Hematopoietic multipotent progenitor cell treated with erythropoietin and hydrocortisone succinate and interleukin-3 and kit ligand, for 17 days (in vitro differentiated cells): ENCODE measurements at regions not wholly inside any gene's neighbourhood (a gene's known extent, or its start where the extent isn't known, plus 50 kb on each side); places are given as distances from the start of the nearest gene placed in this dataset.

Experiments
- DNase-seq: peaks from one replicate; pipeline ENCODE4 v3.0.0-alpha.2; 2015; ENCODE audit warnings: low spot score

DNA sequence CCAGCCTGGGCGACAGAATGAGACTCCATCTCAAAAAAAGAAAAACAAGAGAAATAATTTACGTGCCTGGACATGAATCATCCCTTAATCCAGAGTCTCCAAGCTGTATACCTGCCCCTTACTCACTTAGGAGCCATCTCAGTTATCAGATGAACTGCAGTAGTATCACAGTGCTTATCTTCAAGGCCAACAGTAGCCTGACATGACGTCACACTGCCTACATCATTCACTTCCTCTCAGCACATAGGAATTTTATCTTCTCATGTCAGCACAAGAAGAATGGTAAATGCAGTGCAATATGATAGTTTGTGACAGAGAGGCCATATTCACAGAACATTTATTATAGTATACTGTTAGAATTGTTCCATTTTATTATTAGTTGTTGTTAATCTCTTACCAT is 216.6 kb downstream of the SS18 start:
- DNase-seq, result no peak

DNA sequence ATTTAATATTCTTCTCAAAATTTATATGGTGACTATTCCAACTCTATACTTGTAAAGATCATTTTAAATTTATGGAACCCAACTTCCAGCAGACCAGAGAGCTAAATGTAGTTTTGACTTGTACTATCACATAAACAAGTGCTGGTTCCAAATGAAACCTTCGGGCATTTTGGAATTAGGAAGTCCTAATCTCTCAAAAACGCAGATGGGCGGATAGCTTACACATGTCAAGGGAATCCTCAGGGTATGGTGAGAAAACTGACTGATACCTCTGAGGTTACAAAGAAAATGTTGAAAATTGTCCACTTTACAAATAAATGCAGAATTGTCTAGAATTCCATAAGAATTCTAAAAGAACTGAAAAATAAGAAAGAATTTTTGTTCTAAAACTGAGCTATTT is 224.1 kb downstream of the SS18 start:
- no peak for DNase-seq

DNA sequence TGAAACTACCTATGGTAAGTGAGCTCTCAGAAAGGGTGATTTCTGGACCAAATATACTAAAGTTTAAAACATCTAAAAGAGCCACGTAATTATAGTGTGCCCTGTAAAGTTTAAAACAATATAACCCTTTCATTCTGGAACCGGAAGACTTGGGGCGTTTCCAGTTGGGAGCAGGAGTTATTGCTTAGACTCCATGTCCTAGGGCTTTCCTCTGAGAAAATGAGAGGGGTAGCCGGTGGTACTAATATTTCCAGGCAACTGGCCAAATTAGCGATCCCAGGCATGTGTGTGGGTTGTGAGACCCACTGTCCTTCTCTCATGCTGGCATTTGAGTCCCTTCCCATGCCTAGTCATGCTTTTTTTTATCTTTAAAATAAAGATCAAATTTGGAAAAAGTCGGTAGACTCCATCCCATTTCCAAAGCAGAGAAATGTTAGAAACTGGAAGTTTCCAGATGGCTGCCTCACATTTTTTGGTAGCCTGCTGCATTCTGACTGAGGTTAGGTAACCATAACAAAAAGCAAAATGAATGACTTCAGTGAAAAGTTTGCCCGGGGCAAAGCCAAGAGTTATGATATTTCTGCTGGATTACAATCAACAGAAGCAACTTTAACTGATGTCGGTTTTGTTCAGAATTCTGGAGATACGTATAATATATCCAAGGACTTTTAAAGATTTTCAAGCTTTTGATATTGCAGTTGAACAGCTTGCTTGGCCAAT is 227.4 kb downstream of the SS18 start:
- DNase-seq, result no peak

DNA sequence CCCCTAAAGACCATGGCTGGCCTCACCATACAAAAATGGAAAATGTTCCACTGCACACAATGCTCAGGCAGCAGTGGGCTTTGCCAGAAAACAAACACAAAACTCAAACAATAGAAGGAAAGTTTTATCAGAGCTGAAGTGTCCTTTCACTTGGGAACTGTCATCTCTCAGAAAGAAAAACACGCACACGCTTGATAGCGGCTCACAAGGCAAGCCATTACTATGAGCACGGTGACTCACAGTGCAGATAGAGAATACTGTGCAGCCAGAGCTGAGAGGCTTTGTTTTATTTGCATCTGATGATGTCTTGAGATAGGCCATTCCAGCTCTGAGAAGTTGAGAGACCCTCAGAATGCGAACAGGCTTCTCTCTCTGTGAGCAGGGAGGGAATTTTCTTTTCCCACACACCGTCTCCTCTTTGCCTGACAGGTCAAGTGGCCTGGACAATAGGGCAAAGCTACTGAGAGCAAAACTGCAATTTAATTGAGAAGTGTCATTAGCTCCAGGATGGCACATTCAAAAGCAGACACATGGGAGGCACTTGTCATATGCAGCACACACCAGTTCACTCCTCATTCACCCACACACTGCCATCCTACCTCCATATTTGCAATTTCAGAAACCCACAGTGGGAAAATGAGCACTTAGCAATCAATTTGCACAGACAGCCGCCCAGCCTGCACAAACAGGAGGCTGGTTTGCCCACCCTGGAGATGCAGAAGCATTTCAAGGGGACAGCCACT is 236.6 kb downstream of the SS18 start:
- DNase-seq, result no peak

DNA sequence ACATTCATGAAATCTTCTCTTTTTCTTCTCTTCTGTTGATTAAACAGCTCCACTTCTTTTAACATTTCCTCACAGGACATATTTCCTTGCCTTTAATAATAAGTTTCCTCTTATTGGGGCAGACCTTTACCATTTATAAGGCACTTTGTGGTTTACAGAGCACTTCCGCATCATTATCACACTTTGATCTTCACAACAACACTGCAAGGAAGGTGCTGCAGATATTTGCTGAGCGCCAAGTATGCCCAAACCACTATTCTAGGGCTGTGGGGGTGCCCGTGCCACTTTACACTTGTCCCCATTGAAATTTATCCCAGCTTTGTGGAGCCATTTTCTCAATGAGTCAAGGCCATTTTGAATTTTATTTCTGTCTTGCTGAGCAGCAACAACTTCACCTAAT is 246.6 kb downstream of the SS18 start:
- DNase-seq, result no peak

DNA sequence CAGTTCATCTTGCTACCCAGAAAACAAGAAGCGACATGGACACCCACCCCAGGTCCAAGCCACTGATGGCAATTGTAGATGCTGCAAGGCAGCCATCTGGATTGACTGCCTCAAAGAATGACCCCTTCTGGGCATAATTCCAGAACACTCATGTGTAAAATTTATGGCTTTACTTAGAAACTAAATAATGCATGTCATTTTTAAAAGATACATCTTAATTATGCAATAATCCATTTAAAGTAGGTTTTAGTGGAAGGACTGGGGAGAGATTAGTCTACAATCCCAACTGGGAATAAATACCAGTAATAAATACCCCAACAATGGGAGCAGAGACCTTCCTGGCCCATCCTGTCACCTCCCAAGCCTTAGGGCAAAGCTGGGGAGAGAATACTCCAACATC is 247.7 kb downstream of the SS18 start:
- DNase-seq, result no peak

DNA sequence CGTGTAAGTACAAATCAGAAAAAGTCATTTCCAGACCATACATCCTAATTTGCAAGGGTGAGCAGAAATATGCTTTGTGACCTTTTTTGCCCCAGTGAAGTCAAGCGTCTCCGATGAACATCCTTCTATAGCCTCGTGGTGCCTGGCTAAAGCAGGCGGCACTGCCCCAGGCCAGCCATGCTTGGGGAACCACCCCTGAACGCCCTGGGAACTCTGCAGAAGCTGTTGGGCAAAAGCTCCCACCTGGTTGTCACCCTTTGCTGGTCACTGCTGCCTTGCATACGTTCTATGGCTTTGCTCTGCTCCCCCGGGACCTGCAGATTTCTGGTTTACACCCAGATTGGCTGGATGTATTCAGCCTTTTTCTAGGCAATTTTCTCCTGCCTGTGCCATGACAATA is 256.4 kb downstream of the SS18 start:
- no peak for DNase-seq

DNA sequence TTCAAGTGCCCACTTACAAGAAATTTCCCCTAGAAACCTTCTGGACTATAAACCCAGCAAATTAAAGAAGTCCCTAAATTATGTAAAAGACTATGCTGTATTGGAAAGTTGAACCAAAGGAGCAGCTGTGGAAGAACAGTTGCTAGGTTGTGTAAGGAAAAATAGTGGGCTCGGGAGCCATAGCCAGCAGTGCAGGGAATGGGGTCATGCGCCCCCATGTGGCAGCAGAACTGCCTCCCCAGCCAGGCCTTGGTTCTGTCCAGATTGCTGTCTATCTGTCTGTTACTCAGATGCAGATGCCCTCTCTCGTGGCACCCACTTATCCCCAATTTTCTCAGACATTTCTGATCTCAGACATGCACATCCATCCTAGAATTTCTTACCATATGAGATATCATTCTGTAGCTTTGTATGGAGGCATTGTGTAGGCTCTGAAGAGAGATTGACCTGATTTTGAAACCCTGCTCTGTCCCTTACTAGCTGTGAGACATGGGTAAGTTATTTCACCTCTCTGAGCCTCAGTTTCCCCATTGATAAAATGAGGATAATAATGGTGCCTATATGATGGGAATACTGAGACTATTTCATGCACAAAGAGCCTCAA is 258.3 kb downstream of the SS18 start:
- DNase-seq, result no peak

DNA sequence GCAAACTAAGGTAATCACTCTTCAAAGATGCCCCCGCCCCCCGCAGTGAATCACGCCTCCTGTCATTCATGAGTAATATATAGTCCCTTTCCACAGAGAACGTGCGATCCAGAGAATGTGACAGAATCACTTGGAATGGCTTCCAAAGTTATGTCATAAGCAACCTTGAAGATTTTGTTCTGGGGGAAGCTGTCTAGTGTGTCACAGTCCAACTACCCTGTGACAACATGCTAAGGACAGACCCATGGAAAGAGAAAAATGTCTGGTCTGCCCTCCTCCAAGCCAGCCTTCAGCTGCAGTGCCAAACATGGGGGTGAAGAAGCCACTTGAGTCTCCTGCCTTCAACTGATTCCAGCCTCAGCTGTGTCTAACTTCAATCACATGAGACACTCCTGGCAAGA is 259.1 kb downstream of the SS18 start:
- DNase-seq, result no peak

DNA sequence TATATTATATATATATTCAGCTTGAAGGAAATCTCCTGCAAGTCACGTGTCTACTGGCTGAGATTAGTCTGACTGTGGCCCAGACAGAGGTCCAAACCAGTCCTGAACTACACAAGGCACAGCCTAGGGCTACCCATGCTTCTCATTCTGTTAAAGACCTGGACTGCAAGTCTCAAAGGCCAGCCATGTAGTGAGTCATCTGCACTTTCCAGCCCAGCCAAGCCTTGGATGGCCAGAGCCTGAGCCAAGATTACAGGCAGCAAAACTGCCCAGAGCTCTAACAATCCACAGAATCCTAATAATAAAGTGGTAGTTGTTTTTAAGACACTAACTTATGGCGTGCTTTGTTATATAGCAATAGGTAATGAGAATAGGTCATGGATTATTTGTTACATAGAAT is 259.6 kb downstream of the SS18 start:
- no peak for DNase-seq

DNA sequence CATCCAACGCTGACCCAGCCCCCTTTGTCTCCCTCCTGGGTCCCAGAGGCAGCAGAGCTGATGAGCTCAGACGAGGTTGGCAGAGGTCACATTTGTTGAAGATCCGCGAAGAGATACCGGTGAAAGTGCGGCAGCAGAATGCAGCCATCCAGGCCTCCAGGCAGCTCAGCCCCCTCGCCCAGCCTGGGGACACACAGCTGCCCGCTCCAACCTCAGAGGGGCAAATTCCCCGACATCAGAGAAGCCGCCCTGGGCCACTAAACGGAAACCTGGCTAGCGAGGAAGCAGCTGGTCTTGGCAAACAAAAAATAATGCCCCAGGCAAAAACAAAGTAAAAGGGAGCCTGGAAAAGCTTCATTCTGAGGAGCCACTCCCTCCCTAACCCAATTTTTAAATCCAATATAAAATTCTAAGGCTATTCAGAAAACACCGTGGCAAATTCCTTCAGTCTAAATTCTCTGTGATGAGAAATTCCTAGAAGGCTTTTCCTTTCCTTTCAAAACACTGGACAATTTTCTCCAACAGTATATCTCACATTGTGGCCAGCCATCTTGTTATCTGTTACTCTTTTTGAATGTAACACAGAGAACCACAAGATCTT is 262.4 kb downstream of the SS18 start:
- no peak for DNase-seq

DNA sequence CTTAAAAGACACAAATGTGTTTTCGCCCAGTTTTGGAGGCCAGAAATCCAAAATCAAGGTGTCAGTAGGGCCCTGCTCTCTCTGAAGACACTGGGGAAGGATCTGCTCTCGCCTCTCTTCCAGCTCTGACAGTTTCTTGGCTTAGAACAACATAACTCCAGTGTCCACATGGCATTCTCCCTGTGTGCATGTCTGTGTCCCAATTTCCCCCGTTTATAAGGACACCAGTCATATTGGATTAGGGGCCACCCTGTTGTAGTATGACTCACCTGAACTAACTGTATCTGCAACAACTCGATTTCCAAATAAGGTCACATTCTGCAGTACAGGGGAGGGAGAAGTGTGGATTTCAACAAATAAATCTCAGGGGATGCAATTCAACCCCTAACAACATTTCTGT is 263.2 kb downstream of the SS18 start:
- DNase-seq, result no peak

DNA sequence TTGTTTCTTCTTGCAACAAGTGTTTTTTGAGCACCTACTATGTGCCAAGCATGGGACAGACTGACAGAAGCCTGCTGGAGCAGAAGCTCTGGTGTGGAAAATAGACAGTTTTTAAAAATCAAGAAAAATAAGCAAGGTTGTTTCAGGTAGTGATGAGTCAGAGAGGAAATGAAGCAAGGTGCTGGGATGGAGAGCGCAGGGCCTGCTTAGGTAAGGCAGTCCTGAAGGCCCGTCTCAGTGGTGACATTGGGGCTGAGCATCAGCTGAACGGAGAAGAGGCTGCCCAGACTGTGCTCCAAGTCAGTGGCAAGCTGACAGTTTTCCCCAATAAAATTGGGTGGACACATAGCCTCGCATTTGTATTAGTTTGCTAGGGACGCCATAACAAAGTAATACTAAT is 263.6 kb downstream of the SS18 start:
- no peak for DNase-seq

DNA sequence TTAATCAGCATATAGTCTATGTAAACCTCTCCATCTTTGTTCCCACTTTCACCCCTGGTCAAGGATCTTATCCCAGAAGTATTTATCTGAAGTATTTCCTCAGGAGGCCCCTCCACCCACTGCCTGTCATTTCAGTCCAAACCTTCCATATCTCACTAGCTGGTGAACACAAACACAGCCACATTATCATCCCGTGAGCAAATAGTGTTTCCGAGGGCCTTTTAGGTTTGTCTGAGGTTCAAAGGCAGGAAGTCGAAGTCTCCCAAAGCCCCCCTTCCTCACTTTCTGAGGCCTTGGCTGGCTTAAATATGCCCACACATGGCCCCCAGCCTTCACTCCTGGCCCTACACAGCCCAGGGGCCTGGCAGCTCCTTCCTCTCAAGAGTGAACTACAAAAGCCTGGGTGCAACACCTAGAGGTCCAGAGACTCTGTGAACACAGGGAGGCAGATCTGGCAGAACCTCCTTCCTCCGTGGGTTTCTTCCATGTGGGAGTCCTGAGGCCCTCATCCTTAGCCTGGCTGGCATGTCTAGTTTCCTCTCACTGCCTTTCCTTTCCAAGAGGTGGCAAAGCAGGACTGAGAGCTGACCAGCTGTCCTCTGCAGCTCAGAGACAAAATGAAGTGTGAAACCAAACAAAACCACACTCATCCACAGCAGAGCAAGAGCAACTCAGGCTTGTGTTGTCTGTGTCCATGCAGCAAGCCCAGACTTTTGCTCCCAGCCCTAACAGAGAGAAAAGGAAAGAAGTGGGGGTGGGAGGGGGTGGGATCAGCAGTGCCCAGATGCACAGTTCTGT is 264.2 kb downstream of the SS18 start:
- DNase-seq, result no peak

DNA sequence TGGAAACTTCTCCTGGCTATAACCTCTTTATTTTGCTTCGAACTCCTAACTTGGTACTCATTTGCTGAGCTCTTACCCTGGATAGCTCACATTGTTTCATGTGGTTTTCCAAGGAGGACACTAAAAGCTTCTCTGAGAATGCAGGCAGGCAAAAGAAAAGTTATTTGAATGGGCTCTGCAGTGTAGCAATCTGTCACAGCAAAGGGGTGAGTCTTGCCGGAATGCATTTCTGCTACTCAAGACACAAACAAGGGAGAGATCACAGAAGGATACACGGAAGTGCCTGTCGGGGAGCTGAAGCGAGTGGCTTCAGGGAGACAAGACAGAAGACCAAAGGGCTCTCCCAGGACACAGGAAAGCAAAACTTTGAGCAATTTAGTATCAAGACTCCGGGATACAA is 265.4 kb downstream of the SS18 start:
- no peak for DNase-seq

DNA sequence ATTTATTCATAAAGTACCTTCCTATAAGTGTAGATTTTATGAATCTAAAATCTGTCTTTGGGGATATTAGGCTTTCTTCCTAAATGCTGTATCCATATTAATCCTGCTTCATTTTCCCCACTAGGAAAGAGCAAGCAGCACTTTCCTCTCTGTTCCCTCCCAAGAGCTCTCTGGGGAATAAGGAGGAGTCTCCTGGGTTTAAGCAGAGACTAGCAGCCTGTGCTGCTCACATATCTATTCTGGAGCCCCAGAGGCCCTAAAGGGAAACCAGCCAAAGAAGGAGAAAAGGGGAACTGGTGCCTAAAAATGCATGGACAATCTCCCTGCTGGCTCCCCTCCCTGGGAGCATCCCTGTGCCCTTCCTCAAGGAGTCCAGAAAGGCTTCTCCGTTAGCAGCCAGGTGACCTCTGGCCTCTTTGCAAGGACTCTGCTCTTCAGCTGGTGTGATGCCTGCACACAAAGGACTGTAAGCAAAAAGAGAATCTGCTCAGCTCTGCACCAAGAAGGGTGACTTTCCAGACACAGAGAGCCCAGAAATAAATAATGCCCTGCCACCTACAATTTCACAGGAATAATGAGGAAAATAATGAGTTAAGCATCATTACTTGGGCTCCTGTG is 270.6 kb downstream of the SS18 start:
- DNase-seq, result no peak

DNA sequence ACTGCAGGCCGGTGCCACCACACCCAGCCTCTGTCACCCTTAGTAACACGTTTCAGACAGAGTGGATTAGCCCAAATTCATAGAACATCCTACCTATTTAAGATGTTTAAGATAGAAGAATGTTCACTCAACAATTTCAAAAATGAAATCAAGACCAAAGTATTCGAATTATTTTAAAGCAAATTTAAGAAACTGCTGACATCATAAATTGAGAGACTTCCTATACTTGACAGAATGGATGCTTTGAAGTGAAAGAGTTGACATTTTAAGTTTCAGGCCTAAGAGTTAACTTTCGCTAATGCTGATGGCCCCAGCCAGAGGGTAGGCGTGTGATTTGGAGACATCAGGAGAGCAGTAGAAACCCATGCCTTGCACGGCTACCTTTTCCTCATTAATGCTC is 271.9 kb downstream of the SS18 start:
- no peak for DNase-seq

DNA sequence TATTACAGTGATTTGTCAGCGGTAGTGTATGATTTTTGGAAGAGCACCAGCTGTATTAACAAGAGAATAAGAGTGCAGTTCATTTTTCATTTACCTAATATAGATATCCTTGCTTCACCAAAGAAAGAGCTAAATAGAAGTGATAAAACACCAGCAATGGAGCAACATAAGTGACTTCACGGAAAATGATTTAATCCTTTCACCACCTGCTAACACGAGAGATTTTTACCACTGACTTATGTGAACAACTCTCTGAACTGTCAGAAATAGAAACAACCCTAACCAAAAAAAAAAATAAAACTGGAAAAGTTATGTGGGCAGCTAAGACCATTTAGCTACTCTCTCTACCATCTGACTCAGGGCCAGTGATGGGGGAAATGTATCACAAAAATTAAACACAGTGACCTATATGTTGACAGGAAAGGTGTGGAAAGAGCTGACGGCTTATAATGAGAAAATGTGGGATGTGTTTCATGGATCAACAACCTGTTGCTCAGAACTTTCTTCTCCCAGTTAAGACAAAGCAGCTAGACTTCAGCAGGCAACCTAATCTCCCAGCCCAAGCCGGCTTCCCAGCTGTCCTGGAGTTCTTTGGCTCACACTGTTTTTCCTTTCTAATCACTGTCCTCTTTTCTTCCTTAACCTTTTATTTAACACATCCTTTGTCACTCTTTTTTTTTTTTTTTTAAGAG is 272.7 kb downstream of the SS18 start:
- DNase-seq, result no peak

DNA sequence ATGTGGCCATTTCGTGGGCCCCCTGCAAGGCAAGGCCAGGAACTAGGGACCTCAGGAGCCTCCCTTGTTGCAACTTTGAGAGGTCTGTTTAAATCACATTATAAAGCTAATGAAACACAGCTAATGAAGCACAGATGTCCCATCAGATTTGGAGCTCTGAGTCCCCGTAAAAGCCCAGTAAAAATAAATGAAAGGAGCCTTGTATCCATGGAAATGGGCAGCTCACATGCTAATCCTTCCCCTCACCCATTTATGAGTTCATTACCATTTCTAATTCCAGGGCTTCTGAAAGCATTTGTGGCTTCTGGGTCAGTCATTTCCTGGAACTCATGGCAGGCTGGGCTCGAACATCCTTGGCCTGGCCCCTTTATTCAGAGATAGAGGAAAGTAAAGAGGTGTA is 274.8 kb downstream of the SS18 start:
- no peak for DNase-seq

DNA sequence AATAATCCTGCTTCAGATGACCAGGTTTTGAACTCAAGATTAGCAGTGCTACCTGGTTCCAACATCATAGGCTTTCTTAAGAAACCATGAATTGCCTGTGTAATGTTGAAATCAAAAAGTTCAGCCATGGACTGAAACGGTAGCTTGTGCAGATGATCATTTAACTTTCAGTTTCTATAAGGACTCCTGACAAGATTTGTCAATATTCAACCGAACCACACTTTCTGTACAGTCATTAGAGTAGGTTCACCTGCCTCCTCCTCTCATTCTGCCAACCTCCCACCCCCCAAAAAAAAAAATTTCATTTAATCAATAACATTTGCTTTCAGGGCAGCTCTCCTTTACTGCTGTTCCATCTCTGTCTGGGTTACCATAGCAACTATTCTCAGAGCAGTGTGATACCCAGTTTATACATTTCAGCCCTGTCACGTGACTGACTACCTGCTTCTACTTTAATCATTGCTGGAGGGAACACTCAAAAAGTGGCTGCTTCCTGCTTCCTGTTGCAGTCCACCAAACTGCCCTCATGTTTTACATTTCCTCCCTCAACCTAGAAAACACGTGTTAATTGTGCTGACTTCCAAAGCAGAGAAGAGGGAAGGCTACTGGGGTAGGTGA is 275.5 kb downstream of the SS18 start:
- no peak for DNase-seq

DNA sequence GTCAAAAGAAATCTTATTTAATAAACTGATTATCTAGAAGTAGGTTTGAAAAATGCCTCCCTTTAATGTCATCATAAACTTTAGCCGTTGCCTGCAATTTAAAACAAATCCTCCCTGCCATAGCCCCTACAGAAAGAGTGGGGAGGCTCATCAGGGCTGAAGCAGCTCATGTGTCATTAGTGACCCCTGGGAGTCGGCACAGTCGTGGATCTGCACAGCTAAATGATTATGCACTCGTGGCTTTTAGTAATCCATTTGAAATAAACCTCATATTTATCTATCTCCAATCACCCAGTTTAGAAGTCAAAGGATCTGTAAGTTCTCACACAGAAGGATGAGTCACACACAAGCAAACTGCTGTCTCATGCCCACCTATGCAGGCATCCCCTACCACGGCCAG is 277.3 kb downstream of the SS18 start:
- no peak for DNase-seq
